GM18498 (cell line): ENCODE measurements at regions not wholly inside any gene's neighbourhood (a gene's known extent, or its start where the extent isn't known, plus 50 kb on each side); places are given as distances from the start of the nearest gene placed in this dataset.
"Not testable (repeated sequence)": the region's sequence is repeated elsewhere in the genome, so short reads cannot be mapped to it uniquely, and the experiment has no call there.

Experiments used
- ATAC-seq: cut with Tn5 transposase; IDR thresholded peaks from one replicate; pipeline ENCODE4 v1.9.1; 2021; ENCODE audit warnings: mild to moderate bottlenecking, moderate library complexity; ENCODE audit not compliant: unreplicated experiment

DNA sequence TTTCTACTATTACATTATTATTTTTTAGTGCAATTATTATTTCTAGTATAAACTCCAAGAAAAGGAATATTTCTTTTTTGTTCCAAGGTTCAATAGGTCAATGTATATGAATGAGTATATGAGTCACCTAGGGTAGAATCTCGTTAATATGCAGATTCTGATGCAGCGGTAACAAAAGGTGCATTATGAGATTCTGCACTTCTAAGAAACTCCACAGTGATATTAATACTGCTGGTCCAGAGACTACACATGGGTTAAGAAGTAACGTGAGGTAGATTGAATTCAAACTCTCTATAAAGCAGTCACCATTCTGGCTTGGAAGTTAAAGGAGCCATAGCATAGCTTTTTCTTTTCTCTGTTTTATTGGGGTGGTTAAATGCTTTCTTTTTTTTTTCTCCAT lies 596.2 kb upstream of the TBL1XR1 start:
- no peak for ATAC-seq

DNA sequence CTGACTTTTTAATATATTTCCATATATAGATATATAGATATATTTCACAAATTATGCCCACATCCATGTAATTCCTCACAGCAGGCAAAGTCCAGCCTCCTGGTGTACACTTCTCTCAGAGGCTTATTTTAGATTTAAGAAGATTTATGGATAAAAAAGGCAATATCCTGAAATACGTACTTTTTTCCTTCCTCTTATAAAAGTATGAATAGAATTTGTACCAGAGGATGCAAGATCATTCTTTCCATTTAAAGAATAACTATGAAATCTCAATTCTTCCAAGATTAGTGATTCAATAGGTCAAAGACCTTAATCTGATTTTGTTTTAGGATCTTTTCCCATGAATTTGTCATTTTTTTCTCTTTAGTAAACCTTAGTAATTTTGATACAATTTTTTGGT lies 597.9 kb upstream of the TBL1XR1 start:
- no peak for ATAC-seq

DNA sequence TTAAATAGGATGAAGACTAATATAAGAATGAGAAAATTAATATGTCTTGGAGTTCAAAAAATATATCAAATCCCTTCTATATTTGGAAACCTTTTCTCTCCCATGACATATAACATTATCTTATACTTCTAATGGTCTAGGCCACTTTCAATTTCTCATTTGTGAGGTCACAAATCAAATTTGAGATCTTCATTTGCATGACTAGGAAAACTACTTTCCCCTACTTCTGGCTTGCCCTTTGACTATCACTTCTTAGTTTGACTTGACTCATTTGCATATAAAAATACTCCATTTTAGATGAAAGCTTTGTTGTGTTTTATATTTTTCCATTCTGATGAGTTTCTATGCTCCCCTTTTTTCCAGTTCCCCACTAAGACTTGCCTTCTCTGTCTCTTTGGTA lies 598.6 kb upstream of the TBL1XR1 start:
- ATAC-seq = no peak

DNA sequence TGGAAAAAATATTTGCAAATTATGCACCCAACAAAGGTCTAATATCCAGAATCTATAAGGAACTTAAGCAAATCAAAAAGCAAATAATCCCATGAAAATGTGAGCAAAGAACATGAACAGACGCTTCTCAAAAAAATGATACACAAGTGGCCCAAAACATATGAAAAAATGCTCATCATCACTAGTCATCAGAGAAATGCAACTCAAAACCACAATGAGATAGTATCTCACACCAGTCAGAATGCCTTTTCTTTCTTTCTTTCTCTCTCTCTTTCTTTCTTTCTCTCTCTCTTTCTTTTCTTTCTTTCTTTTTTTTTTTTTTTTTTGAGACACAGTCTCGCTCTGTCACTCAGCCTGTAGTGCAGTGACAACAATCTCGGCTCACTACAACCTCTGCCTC lies 602.9 kb upstream of the TBL1XR1 start:
- not testable (repeated sequence) for ATAC-seq

DNA sequence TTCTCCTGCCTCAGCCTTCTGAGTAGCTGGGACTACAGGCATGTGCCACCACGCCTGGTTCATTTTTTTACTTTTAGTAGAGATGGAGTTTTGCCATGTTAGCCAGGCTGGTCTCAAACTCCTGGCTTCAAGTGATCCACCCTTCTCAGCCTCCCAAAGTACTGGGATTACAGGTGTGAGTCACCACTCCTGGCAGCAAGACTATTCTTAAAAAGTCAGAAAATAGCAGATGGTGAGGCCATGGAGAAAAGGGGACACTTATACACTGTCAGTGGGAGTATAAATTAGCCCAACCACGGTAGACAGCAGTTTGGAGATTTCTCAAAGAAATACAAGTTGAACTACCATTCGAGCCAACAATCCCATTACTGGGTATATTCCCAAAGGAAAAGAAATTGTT lies 603.3 kb upstream of the TBL1XR1 start:
- no peak for ATAC-seq

DNA sequence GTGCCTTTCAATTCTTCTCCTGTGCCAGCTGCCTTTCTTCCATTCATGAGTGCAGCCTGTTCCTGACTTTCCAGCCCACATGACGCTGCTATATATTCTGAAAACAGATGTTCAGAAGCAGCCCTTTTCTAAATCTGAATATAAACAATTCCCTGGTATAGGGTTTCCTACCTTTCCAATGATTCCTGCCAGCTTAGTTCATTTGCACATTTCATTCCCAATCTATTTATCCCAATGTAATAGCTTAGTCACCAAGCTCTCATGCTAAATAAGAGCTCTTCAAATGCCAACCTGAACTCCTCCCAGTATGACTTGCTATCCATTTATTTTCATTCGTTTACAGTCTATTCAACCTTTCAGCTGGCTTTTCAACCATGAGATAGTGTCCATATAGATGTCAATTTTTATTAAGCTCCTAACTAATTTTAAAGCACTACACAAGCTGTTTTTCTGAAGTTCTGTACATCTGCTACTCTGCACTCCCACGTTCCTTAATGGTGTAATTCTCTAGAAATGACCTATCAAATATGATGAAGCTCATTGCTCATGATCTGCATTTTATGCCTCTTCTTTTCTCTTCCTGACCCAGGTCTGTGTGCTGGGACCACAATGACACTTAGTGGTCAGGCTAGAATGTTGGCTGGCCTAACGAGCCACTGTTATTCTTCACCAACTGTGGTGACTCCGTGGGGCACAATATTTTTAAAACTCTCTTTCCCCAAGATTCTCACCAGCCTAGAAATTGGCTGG lies 605.0 kb upstream of the TBL1XR1 start:
- no peak for ATAC-seq

DNA sequence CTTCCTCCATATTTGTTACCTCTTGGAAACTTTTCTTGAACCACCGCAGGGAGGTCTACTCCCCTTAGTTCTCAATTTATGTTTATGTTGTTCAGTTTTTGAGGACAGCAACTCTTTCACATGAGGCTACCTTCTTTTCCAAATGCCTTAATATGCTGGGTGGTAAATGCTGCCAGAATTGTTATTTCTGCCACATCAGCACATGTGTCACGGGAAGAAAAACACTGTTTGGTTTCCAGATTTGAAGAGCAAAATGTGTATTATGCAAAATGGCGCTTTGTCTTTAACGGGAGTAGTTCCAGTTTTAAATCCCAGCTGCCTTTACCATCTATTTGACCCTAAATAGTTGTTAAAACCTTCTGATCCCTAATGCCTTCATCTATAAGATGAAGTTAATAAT lies 606.2 kb upstream of the TBL1XR1 start:
- ATAC-seq = no peak

DNA sequence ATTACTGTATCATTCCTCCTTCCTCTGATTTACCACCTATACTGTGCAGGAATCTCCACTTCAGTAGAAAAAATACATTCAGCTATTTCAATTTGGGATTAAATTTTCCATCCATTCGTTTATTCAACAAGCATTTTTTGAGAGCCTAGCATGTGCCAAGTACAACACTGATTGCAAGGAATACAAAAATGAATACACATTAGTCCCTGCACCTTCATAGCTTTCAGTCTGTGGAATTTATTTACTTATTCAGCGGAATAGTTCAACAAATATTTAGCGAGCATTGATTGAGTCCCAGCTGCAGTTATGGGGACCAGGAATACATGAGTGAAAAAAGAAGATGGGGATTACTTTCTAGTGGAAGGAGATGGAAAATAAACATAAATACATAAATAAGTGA lies 606.8 kb upstream of the TBL1XR1 start:
- no peak for ATAC-seq

DNA sequence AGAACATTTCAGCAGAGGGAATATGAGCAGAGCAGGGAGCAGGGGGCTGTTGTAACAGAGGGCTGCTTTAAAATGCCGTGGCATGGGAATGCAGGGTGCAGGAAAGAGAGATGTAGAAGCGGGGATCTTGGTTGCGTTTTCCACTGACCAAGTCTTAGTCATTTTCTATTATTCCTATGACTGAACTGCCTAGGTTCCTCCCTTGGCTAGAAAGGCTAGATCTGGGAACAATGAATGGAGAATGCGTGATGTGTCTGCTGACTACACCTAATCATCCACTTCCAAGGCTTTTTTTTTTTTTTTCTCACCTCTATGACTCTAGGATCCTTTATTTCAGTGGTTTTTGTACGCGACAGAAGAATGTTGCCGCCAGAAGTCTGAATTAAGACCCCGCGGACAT lies 607.4 kb upstream of the TBL1XR1 start:
- ATAC-seq = no peak

DNA sequence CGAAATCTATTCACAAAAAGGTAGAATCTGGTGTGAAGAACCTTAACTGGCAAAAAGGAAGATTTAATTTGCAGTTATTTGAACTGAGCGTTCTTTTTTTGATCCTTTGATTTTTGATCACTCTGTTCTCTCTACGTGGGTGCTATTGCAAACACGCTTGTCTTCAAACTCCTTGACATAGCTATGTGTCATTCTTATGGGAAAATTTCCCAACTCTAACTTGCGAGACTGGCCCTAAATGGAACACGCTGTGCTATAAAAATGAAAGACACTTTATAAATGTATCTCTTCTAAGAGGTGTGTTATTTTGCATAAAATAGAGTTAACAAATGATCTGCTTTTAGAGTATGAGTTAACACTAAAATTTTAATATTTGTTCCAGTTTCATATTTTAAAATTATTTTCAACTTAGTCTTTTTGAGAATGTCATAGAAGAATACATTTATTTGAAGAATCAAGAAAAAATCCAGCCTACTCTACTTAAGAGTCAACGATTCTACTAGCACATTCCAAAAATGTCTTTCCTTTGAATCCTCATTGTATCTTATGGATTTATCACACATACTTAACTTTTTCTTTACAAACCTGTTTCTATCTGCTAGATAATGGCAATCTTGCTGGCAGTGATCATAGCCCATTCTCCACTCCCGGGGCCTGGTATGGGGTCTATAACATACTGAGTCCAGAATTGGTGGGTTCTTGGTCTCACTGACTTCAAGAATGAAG lies 610.0 kb upstream of the TBL1XR1 start:
- no peak for ATAC-seq

DNA sequence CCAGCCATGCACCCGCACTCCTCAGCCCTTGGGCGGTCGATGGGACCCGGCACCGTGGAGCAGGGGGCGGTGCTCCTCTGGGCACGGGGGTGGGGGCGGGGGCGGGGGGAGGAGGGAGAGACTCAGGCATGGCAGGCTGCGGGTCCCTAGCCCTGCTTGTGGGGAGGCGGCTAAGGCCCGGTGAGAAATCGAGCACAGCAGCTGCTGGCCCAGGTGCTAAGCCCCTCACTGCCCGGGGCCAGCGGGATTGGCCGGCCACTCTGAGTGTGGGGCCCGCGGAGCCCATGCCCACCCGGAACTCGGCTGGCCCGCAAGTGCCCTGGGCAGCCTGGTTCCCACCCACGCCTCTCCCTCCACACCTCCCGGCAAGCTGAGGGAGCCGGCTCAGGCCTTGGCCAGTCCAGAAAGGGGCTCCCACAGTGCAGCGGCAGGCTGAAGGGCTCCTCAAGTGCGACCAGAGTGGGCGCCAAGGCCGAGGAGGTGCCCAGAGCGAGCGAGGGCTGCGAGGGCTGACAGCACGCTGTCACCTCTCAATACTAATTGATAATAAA lies 611.7 kb upstream of the TBL1XR1 start:
- not testable (repeated sequence) for ATAC-seq

DNA sequence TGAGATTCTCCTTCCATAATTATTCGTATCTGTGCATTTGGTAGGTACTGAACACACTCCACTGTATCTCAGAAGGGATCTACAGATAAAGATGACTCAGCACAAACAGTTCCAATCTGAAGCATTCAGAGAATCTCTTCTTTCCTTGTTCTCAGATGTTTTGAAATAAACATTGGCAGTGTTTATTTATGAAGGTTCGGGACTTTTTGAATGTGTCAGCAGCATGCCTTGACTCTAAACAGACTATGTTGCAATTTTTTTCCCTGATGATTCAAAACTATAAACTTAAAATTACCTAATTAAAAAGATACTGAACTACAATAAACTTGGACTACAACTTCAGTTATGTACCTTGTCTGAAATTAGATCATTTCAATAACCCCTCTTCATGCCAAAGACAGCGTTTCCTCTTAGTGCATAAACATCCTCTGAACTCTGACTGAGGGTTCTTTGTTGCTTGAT lies 612.9 kb upstream of the TBL1XR1 start:
- no peak for ATAC-seq

DNA sequence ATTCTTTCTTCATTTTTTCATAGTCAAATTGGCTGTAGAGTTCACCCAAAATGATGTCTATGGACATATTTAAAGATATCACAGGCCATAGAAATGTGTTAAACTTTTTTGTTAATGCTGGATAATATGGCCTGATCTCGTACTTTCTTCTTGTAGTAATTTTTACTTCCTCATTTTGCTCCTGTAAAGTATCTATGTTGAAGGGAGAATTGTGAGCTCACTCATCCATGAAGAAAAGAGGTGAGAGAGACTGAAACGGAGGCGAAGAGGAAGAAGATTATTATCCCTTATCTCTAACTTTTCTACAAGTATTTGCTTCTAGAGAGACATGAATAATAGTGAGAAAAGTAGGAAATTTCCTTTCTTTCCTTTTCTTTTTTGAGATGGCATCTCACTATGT lies 613.8 kb upstream of the TBL1XR1 start:
- ATAC-seq = no peak

DNA sequence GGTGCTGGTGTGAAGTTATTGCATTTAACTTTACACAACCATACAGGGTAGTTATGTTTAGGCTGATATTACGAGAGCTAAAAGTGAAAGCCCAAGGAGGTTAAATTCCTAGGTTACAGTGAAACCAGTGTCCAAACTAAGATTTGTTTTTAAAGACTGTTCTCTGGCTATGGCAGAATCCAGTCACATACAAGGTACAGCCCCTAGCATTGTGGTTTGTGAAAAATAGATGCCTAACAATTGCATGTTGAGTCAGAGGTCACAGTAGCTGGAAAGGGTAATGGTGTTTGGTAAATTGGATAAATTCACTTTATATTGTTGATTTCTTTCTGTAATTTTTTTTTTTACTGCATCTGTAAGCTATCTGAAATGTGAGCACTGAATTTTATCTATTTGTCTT lies 614.6 kb upstream of the TBL1XR1 start:
- ATAC-seq = no peak

DNA sequence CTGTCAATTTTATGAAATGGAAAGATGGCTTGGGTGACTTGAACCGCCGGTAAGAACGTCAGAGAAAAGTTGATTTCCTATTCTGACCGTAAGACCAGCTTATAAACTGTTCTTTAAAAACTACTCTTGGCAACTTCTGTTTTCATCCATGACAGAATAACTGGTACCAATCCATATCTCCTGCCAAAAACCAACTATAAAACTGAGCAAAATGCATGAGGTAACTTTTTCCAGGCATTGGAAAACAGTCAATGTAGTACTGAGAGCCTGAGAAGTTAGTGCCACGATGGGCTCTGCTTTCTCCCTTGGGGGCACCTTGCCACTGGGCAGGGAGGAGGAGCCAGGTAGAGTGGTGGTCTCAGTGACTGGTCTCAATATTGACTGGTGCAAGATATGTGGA lies 615.2 kb upstream of the TBL1XR1 start:
- ATAC-seq = no peak

DNA sequence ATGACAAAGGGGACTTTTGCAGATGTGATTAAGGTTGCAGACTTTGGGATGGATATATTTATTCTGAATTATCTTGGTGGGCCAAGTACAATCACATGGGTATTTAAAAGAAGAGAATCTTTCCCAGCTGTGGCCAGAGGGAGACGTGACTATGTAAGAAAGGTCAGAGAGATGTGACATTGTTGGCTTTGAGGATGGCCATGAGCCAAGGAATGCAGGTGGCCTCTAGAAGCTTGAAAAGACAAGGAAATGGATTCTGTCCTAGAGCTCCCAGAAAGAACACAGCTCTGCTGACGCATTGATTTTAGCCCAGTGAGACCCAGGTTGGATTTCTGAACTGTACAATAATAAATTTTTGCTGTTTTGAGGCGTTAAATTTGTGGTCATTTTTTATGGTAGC lies 616.0 kb upstream of the TBL1XR1 start:
- no peak for ATAC-seq

DNA sequence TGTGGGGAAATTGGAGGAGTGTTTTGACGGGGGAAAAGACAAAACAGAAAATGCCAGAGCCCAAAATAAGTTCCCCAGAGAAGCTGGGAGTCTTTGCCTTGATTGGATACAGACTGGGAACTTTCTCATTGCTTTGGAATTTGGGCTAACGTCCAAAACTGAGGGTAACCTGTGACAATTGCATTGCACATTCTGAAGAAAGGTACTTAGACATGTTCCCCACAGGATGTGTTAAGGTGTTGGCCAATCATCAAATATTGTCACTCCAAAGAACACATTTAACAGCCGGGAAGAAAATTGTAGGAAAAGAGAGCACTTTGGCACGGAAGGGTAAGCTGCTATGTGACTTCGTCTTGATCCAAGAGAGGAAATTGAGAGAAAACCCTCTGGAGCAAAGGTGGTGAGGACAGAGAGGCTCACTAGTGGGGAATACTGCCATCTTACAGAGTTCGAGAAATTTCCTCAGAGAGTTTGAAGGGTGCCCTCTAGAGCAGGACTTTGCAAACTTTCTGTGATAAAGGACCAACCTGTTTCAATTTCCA lies 619.5 kb upstream of the TBL1XR1 start:
- no peak for ATAC-seq

DNA sequence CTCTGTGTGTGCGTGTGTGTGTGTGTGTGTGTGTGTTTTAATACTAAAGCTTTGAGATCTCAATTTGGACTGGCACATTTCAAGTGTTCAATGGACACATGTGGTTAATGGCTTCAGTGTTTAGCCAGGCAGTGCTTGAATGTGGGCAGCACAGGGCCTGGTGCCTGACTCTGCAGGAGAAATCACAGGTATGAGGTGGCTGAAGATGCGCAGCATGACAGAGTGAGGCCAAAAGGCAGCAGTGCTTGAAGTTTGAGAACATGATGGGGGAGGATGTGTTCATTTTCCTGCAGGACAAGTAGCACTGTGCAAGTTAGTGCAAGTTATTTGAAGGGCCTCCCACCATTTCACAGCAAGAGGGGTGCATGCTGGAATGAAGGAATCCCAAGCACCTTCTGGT lies 620.5 kb upstream of the TBL1XR1 start:
- no peak for ATAC-seq

DNA sequence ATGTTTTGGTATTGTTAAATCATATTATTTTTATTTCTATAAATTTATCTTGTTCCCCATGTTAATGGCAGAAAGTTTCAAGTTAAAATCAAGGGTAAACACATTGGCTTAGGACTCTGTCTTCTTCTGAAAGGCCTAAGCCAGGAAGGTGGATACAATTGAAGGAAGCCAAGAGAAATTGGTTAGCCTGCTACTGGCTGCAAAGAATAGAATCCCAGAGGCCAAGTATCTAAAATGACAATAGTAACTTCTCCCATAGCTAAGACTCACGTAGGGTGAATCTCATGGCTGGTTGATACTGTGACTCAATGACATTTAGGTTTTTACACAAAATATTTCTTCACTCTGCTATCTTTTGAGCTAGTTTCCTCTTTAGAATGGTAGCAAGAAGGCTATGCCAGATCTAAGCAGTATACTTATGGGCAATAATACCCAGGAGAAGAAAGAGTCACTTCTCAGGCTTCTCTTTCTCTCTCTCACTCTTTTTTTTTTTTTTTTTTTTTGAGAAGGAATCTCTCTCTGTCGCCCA lies 621.5 kb upstream of the TBL1XR1 start:
- ATAC-seq = no peak

DNA sequence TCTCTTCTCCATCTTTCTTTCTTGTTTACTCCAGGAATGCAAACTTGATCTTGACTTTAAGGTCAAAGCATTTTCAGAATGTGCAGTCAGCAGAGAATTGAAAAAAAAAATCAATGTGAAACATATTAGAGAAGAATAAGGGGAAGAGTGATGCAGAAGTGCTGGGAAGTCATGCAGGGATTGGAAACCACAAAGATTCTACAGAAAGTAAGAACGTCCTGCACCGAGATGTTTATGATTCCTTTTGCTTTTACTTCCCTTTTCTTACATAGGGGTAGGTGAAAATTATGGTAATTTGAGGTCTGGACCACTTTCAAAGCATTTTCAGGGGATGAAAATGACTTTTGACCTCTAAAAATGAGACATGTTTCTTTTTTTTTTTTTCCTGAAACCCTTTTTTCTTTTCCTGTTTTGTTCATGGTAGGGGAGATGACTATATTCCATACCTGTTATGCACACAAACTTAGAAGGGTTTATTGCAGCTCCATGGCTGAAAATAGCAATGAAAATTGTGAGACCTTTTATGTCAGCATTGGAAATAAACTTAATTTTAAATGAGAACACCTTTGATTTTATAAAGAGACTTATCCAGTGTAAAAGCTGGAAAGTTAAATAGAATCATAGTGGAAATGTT lies 623.5 kb upstream of the TBL1XR1 start:
- peak; percentile 79 for ATAC-seq

DNA sequence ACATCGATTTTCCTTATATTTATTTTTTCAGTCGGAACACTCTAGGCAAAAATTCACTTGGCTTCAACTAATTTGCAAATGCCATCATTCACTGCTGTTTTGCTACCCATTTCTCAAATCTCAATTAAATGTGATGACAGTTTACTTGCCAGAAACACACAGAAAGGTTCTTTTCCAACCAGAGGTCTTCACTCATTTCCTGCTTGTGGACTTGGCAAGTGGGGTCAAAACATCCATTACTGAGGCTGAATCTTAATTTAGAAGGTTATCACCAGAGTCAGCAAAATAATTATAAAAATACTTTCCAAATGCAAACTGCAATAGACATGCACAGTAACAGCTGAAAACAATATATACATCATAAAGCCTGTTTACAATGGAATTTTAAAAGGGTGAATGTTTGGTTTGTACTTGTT lies 625.4 kb upstream of the TBL1XR1 start:
- no peak for ATAC-seq
